Stimulated activated CD8-positive, alpha-beta memory T cell treated with anti-CD3 and anti-CD28 coated beads, Interleukin-15, amount 100 ng/mL, for 1 hour (primary cell): ENCODE measurements at regions not wholly inside any gene's neighbourhood (a gene's known extent, or its start where the extent isn't known, plus 50 kb on each side); places are given as distances from the start of the nearest gene placed in this dataset.

Experiments
- DNase-seq: peaks from one replicate; pipeline ENCODE4 v3.0.0-alpha.2; 2020; ENCODE audit warnings: low read depth

- DNase-seq, result no peak
Observed at GRCh38 chr1:173422456-173422976, 54.6 kb upstream of the PRDX6 start.

- DNase-seq, result no peak
Observed at GRCh38 chr1:173423291-173423690, 53.8 kb upstream of the PRDX6 start.

GRCh38 chr1:173424143-173424542, 53.0 kb upstream of the PRDX6 start:
- DNase-seq, result no peak

GRCh38 chr1:173424782-173425407, 52.2 kb upstream of the PRDX6 start:
- no peak for DNase-seq

GRCh38 chr1:173426057-173426456, 51.1 kb upstream of the PRDX6 start:
- DNase-seq, result no peak

GRCh38 chr1:173427146-173428054, 49.7 kb upstream of the PRDX6 start:
- DNase-seq, result no peak
